IMR-90 (cell line): ENCODE measurements at regions not wholly inside any gene's neighbourhood (a gene's known extent, or its start where the extent isn't known, plus 50 kb on each side); places are given as distances from the start of the nearest gene placed in this dataset.

Experiments
- RAD21 ChIP-seq: IDR thresholded peaks from 2 replicates; pipeline ENCODE4 v1.6.1; 2012; ENCODE audit warnings: low read length, improper control_type of control experiment
- TF ChIP-seq, protein P1 (sequence below): conservative IDR thresholded peaks from 2 replicates; pipeline ENCODE4 v1.5.1; 2012; ENCODE audit warnings: mild to moderate bottlenecking, low read depth, low read length, improper control_type of control experiment

- TF ChIP-seq, protein P1, sequence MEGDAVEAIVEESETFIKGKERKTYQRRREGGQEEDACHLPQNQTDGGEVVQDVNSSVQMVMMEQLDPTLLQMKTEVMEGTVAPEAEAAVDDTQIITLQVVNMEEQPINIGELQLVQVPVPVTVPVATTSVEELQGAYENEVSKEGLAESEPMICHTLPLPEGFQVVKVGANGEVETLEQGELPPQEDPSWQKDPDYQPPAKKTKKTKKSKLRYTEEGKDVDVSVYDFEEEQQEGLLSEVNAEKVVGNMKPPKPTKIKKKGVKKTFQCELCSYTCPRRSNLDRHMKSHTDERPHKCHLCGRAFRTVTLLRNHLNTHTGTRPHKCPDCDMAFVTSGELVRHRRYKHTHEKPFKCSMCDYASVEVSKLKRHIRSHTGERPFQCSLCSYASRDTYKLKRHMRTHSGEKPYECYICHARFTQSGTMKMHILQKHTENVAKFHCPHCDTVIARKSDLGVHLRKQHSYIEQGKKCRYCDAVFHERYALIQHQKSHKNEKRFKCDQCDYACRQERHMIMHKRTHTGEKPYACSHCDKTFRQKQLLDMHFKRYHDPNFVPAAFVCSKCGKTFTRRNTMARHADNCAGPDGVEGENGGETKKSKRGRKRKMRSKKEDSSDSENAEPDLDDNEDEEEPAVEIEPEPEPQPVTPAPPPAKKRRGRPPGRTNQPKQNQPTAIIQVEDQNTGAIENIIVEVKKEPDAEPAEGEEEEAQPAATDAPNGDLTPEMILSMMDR, result no peak
- no peak for TF ChIP-seq RAD21
These were observed 215.8 kb downstream of the CTTN start for GRCh38 chr11:70614034-70614681.
